GM12872 (cell line): ENCODE measurements at regions not wholly inside any gene's neighbourhood (a gene's known extent, or its start where the extent isn't known, plus 50 kb on each side); places are given as distances from the start of the nearest gene placed in this dataset.

Experiments
- CTCF ChIP-seq: IDR thresholded peaks from 3 replicates; pipeline ENCODE4 v1.5.1; 2011; ENCODE audit warnings: low read depth, mild to moderate bottlenecking, low read length, moderate library complexity; ENCODE audit not compliant: insufficient read depth

- TF ChIP-seq CTCF = no peak
Observed at GRCh38 chr10:44171765-44172164, 213.1 kb downstream of the CXCL12 start.

GRCh38 chr10:44168478-44168877, 216.4 kb downstream of the CXCL12 start:
- no peak for TF ChIP-seq CTCF

GRCh38 chr10:44167752-44168151, 217.1 kb downstream of the CXCL12 start:
- no peak for TF ChIP-seq CTCF

GRCh38 chr10:44166441-44166840, 218.5 kb downstream of the CXCL12 start:
- no peak for TF ChIP-seq CTCF

- no peak for TF ChIP-seq CTCF
Observed at GRCh38 chr10:44164251-44164956, 220.5 kb downstream of the CXCL12 start.

GRCh38 chr10:44161184-44161583, 223.7 kb downstream of the CXCL12 start:
- TF ChIP-seq CTCF = no peak

- no peak for TF ChIP-seq CTCF
Observed at GRCh38 chr10:44157574-44157973, 227.3 kb downstream of the CXCL12 start.
